ENCODE measurements at regions not wholly inside any gene's neighbourhood (a gene's known extent, or its start where the extent isn't known, plus 50 kb on each side); places are given as distances from the start of the nearest gene placed in this dataset.

DNA sequence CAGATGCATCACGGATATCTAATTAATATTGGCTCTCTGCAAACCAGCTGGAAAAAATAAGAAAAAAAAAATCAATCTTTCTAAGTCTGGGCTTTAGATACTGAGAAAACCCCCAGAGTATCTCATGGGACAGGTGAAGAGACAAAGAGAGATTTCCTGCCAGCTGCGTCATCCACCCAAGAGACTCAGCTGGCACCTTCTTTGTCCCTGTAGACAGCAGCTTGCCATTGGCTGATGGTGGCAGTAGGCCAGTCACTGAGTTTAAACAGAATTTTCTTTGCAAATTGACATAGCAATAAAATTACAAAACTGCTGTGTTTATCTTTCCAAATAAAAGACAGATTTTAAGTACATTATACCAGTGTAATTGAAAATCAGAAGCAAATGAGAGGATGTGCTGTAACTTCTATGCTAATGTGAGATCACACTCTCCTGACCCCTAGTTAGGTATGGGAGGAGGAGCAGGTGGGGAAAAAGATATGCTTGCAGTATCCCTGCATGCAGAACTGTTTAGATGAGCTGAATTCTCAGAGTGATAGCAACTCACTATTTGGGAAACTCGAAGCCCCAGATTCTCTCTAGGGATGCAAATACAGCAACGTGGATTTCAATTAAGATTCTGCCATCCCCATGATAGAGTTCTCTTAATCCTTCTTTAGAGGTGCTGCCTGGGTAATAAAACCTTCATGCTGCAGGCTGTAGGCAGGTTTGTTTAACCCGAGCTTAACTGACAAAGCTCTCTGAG, 72.2 kb downstream of the NMUR2 start:
- TF ChIP-seq, protein P1, sequence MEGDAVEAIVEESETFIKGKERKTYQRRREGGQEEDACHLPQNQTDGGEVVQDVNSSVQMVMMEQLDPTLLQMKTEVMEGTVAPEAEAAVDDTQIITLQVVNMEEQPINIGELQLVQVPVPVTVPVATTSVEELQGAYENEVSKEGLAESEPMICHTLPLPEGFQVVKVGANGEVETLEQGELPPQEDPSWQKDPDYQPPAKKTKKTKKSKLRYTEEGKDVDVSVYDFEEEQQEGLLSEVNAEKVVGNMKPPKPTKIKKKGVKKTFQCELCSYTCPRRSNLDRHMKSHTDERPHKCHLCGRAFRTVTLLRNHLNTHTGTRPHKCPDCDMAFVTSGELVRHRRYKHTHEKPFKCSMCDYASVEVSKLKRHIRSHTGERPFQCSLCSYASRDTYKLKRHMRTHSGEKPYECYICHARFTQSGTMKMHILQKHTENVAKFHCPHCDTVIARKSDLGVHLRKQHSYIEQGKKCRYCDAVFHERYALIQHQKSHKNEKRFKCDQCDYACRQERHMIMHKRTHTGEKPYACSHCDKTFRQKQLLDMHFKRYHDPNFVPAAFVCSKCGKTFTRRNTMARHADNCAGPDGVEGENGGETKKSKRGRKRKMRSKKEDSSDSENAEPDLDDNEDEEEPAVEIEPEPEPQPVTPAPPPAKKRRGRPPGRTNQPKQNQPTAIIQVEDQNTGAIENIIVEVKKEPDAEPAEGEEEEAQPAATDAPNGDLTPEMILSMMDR (IDR thresholded peaks at IDR 0.05; ENCODE audit: low read depth, low read length): no peak
- TF ChIP-seq MYC (IDR thresholded peaks at IDR 0.05; ENCODE audit: low read depth, low read length): no peak

All from NB4 (cell line).